ENCODE measurements at regions not wholly inside any gene's neighbourhood (a gene's known extent, or its start where the extent isn't known, plus 50 kb on each side); places are given as distances from the start of the nearest gene placed in this dataset.

- Mint-ChIP-seq H3K4me3 (no peak overlapping the region), H3K36me3 (ENCODE audit: low read depth) (no peaks in the 10 kb centered on the region), H3K9me3 (no peaks in the 10 kb centered on the region), H3K27ac (no peak overlapping the region), H3K27me3 (ENCODE audit: insufficient read depth, low read depth, poor library complexity) (peaks cover 1% of the 10 kb centered on the region), H3K4me1 (peaks cover 6% of the 10 kb centered on the region)
- H3F3A ChIP-seq (replicated peaks; ENCODE audit: low read depth) = no peaks in the 10 kb centered on the region
- H3K27me3 ChIP-seq (ENCODE audit: insufficient read depth) = no peaks in the 10 kb centered on the region
- H3K36me3 ChIP-seq (ENCODE audit: insufficient read depth) = no peaks in the 10 kb centered on the region
- no peak for DNase-seq (ENCODE audit: low spot score)
- H3K4me1 ChIP-seq (ENCODE audit: insufficient read depth) = 0 out of 2 replicates have a peak, but pooled peaks cover 7% of the 10 kb centered on the region
- no peak overlapping the region for H3K27ac ChIP-seq (ENCODE audit: low read depth)
- TF ChIP-seq ZNF114 (CRISPR knock-in tag; IDR thresholded peaks at IDR 0.05) = no peak
- TF ChIP-seq CTCF (conservative IDR thresholded peaks at IDR 0.05; ENCODE audit: low read depth in 2 of 2) = no peak
- TF ChIP-seq CREB1 (CRISPR knock-in tag; IDR thresholded peaks at IDR 0.05; ENCODE audit: low read depth) = no peak
- TF ChIP-seq ETS1 (IDR thresholded peaks at IDR 0.05) = no peak
- no peak for TF ChIP-seq EZH2phosphoT487 (IDR thresholded peaks at IDR 0.05; ENCODE audit: unreplicated experiment)
- TF ChIP-seq NANOG (IDR thresholded peaks at IDR 0.05; ENCODE audit: borderline replicate concordance) = no peak
- TF ChIP-seq ZNF331 (CRISPR knock-in tag; IDR thresholded peaks at IDR 0.05; ENCODE audit: low read depth) = no peak
- no peak for TF ChIP-seq STAT1 (IDR thresholded peaks at IDR 0.05; ENCODE audit: unreplicated experiment)
- no peak for TF ChIP-seq JUNB (IDR thresholded peaks at IDR 0.05; ENCODE audit: unreplicated experiment)
- TF ChIP-seq REST (IDR thresholded peaks at IDR 0.05; ENCODE audit: unreplicated experiment) = no peak
- no peak for TF ChIP-seq ZNF462 (CRISPR knock-in tag; IDR thresholded peaks at IDR 0.05)
- no peak for TF ChIP-seq POLR2AphosphoS5 (IDR thresholded peaks at IDR 0.05; ENCODE audit: low read depth)
- TF ChIP-seq EZH2 (IDR thresholded peaks at IDR 0.05; ENCODE audit: low read depth, unreplicated experiment) = no peak
- no peaks in the 10 kb centered on the region for H3K79me2 ChIP-seq (replicated peaks; ENCODE audit: insufficient read depth)
- no peak overlapping the region for H3K4me2 ChIP-seq
- H3K9me2 ChIP-seq (ENCODE audit: insufficient read depth) = no peaks in the 10 kb centered on the region
- H2AFZ ChIP-seq = no peak overlapping the region
- no peak overlapping the region for H3K4me3 ChIP-seq
- no peaks in the 10 kb centered on the region for H4K20me1 ChIP-seq (replicated peaks; ENCODE audit: insufficient read depth)
- ATAC-seq = no peak
Measured at GRCh38 chr3:59535791-59536221, 486.0 kb upstream of the CFAP20DC start.
